HG02943 (cell line): ENCODE measurements at regions not wholly inside any gene's neighbourhood (a gene's known extent, or its start where the extent isn't known, plus 50 kb on each side); places are given as distances from the start of the nearest gene placed in this dataset.

Experiments used
- ATAC-seq: cut with Tn5 transposase; IDR thresholded peaks from one replicate; pipeline ENCODE4 v1.9.1; 2021; ENCODE audit warnings: mild to moderate bottlenecking, low read depth, moderate library complexity; ENCODE audit not compliant: unreplicated experiment

GRCh38 chr15:31151301-31152233, 50.0 kb upstream of the TRPM1 start:
- no peak for ATAC-seq

GRCh38 chr15:31153531-31153930, 52.0 kb upstream of the TRPM1 start:
- no peak for ATAC-seq

GRCh38 chr15:31155151-31155550, 53.6 kb upstream of the TRPM1 start:
- no peak for ATAC-seq

GRCh38 chr15:31156226-31156625, 54.7 kb upstream of the TRPM1 start:
- ATAC-seq = no peak

GRCh38 chr15:31156808-31157207, 55.3 kb upstream of the TRPM1 start:
- ATAC-seq = no peak

- ATAC-seq = no peak
Measured at GRCh38 chr15:31157644-31158069, 56.1 kb upstream of the TRPM1 start.

GRCh38 chr15:31158858-31159569, 57.5 kb upstream of the TRPM1 start:
- ATAC-seq = no peak

GRCh38 chr15:31159837-31160236, 58.3 kb upstream of the TRPM1 start:
- no peak for ATAC-seq

- ATAC-seq = no peak
Measured at GRCh38 chr15:31160297-31160696, 58.8 kb upstream of the TRPM1 start.

GRCh38 chr15:31160740-31161495, 59.4 kb upstream of the TRPM1 start:
- no peak for ATAC-seq

GRCh38 chr15:31161951-31162350, 60.4 kb upstream of the TRPM1 start:
- ATAC-seq = no peak

GRCh38 chr15:31162721-31163510, 61.4 kb upstream of the TRPM1 start:
- no peak for ATAC-seq

- no peak for ATAC-seq
Measured at GRCh38 chr15:31163769-31164572, 62.4 kb upstream of the TRPM1 start.

GRCh38 chr15:31164573-31164912, 63.0 kb upstream of the TRPM1 start:
- no peak for ATAC-seq

GRCh38 chr15:31169558-31169957, 68.0 kb upstream of the TRPM1 start:
- no peak for ATAC-seq

GRCh38 chr15:31171731-31172130, 70.2 kb upstream of the TRPM1 start:
- no peak for ATAC-seq

- no peak for ATAC-seq
Measured at GRCh38 chr15:31172606-31173005, 71.1 kb upstream of the TRPM1 start.

GRCh38 chr15:31173790-31174450, 72.4 kb upstream of the TRPM1 start:
- ATAC-seq = no peak

- no peak for ATAC-seq
Measured at GRCh38 chr15:31175484-31175883, 74.0 kb upstream of the TRPM1 start.
